Colon (tissue), 2 donors: ENCODE measurements at regions not wholly inside any gene's neighbourhood (a gene's known extent, or its start where the extent isn't known, plus 50 kb on each side); places are given as distances from the start of the nearest gene placed in this dataset.

ENCODE experiments used
- FAIRE-seq: peaks from 2 replicates; lab custom pipeline; 2012; peaks lifted over from hg19 to GRCh38; lab: Jason Lieb, UNC
- donor health status: control.
- donor health status: control.

DNA sequence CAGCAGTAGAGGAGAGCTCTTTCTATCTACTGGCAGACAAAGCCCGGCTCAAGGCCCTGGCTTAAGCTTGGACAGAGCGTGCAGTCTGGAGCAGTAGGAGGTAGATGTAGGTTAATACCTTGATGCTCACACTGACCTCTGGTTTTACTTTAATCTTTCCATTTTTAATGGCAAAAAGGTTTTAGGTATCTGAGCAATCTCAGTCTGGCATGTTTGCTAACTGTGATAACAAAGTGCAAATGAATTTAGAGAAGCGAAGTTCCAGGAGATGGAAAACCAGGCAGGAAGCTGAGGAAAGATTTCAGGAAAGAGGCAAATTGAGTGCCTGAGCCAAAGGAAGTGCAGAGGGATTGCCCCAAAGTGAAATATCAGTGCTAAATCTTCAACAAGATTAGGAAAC is 356.6 kb downstream of the FOXO1 start:
- no peak for FAIRE-seq

DNA sequence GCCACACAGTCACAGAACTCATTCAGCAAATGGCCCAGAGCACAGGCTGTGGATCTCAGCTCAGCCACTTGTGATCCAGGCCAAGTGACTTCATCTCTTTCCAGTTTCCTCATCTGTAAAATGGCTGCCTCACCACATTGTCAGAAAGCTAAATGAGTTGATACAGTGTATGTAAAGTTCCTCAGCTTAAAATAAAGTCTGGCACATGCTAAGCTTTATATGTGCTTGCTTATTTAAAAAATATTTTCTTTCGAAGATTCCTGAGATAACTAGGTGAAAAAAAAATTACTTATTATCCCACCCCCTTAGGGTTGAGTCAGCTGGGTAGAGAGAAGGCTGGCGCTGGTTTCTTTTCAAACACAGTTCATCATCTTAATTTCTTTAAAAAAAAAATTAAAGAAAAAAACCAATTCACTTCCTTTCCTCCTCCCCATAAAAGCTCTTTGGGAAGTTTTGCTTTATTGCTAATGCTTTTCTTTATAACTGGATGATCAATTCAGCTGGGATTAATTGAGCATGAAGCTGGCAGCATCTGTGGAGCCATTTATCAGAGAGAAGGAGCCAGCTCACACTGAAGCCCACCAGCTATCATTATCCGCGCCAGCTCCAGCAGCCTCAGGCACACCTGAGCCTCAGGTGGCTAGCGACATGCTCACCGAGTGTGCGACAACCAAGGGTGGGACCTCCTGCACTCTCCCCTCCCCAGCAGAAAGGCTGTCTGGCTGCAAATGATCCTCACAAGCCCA is 354.9 kb downstream of the FOXO1 start:
- no peak for FAIRE-seq

DNA sequence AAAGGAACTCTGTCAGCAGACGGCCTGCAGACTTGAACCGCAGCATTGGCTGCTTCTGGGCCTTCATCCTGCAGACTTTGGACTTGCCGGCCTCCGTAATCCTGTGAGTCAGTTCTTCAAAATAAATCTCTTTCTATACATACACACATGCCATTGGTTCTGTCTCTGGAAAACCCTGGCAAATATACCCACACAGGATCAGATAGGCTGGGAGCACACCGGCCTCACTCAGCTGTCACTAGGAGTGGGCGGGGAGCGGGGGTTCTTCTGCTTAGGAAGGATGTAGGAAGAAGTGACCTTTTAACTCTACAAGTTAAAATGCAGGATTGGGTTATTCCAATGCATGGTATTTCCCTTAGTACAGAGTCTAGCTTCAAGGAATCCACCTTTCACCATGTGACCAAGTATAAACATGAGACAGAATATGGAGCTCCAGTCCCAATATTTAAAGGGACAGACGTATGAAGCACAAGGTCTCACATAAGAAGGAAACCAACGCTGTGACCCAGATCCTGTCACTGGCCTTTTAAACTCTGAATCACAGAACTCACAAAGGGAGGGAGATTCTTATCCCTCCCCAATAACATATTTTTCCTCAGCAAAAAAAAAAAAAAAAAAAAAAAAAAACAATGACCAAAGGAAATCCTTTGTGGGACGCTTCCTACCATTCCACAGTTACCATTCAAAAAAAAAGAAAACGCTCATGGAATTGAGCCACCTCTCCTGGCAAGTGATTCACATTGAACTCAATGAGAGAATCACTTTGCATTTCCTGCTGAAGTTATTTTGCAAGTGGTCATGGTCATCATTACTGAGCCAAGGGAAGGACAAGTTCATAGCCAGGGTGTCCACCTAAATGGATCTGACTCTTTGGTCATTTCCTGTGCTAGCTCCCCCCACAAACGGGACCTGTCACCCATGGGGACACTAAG is 352.9 kb downstream of the FOXO1 start:
- FAIRE-seq: no peak

DNA sequence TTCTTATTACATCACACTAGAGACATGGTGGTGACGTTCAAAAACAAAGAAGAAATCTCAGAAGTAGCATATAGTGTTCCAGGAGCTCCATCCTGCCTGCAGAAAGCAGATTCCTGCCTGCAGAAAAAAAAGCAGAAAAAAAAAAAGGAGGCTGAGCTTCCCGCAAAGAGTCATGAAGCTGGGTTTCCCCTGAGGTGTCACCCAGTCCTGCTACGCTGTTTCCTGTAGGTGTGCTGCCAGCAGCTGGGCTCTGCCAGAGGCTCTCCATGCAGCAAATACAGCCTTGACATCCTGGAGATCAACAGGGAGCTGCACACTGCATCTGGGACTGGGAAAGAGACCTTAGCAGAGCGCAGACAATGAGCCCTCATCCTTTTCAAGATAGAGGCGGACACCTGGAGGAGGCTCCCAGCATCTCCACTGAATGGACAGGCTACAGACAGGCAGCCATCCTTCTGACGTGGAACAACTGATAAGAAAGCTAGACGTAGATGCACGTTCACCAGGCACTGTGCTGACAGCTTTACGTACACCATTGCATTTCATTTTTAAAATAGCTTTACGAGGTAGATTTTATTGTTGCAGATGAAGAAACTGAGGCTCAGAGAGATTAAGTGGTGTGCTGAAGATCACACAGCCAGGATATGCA is 350.9 kb downstream of the FOXO1 start:
- no peak for FAIRE-seq

DNA sequence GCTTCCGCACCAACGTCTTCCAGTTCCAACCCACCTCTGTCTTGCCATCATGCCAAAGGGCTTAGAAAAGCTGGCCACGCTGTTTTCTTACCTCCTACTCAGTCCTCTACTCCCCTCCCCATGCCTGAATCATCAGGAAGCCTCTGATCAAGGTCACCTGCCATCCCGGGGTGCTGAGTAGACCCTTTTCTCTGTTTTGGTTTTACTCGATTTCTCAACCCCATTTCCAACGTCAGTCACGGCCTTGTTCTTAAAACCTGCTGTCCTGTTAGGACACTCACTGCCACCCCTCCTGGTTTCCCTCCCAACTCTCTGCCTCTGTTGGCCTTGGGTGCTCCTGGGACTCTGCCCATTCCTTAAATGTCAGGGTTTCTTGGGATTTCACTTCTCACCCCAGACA is 350.1 kb downstream of the FOXO1 start:
- no peak for FAIRE-seq

DNA sequence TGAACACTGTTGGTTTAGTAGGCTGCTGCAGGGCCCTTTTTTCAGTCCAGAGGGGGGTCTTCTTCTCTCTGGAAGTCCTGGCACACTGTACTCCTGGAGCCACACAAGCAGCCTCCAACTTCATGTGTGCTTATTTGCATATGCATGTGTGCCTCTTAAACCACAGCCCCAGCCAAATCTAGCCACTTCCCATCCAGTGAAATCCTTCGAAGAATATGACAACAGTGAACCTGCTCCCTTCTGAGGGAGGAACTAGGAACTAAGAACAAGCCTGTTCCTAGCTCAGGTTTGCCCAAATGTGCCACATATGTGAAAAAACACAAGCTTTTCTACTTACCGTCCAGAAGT is 348.5 kb downstream of the FOXO1 start:
- FAIRE-seq: no peak

DNA sequence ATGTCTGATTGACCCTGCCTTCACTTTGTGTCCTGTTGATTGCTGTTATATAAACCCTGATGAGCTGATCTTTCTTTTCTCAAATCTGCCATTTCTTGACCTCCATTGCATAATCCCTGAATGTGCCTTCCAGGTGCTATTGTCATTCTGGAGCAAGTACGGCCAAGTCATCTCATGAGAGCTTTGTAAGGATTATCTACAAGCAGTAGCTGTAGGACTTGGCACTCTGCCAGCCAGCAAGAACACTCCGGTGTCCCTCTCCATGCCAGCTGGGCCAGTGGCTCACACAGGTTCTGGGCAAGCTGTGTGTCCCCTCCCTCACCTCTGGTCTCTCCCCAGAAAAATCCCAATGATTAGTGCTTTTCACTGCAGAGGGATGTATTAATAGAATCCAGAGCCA is 348.1 kb downstream of the FOXO1 start:
- FAIRE-seq: no peak

DNA sequence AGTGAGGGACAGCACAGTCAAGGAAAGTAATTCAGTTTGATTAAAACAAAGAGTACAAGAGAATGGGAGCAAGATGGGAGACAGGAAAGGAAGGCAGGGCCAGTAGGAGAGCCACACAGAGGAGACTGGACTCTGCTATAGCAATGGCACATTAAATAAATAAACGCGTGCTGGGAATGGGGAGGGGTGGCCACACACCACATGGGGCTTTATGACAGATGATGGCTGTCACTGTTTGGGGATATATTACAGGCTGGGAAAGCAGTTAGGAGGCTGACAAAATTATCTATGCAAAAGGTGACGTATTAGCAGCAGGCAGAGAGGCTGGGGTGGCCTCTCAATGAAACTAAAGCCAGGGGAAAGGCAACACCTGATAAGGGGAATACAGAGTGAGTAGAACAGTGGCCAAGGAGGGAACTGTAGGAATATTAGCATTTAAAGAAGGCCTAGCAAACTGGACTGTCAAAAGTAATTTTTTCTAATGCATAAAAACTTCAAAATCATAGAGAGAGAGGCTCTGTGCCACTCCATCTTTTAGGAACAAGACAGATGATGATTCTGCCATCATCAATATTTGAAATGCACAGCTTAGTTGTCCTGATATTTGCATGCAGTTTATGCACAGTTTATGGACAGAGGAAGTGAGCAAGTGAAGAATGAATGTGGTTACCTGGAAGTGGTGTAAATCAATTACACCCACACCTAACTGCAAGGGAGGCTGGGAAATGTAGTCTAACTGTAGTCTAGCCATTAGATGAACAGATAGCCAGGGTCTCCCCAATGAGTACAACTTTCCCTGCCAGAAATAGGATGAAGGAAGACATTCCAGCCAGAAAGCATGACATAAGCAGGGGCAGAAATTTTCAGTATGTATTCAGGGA is 346.5 kb downstream of the FOXO1 start:
- no peak for FAIRE-seq

DNA sequence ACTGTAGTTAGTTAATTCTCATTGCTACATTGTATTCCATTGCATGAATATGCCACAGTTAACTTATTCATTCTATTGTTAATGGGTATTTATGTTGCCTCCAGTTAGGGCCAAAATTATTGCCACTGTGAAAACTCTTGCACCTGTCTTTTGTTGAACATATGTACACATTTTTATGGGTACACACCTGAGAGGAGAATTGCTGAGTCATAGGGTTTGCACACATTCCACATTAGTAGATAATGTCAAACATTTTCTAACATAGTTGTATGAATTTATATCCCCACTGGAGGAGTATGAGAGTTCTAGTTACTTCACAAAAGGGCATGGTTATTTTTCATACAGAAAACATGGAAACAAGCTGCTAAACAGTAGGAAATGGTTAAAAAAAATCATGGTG is 338.4 kb downstream of the FOXO1 start:
- FAIRE-seq: no peak

DNA sequence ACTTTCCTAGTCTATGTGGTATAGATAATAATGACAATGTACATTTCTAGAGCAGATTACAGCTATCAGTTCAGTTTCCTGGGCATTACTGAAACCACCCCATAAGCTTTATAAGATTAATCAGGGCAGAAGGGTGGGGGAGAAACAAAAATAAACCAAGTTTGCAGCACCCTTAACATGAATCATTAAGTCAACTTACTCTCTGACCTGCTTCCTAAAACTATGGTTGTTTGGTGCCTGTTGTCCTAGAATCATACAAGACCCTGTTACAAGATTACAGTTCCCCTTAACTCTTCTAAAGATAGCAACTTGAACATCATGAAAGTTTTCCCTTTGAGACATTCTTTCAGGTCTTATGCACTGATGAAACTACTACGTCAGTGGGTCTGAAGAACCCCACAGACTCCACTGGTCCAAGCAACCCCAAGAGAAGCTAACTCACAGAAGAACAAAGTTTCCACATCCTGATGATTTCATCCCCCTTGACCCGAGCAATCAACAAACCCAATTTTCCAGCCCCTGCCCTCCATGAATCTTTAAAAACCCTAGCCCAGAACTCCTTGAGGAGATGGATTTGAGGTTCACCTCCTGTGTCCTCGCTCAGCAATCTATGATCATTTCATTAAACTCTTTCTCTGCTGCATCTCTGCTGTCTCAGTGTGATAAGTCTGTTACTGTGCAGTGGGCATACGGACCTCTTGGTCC is 336.5 kb downstream of the FOXO1 start:
- no peak for FAIRE-seq

DNA sequence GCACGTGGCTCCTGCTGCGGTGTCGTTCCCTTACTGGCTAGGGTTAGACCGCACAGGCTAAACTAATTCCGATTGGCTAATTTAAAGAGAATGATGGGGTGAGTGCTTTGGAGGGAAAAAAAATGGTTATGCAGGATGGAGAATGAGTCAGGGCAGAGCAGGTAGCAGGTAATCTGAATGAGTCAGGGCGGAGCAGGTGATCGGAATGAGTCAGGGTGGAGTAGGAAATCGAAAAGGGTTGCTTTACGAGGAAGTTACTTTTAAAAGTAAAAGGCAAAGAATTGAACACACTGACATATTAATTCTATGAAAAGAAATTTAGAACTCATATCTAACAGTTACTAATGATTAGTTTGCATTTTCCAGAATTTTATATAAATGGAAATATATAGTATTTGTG is 335.5 kb downstream of the FOXO1 start:
- FAIRE-seq: no peak

DNA sequence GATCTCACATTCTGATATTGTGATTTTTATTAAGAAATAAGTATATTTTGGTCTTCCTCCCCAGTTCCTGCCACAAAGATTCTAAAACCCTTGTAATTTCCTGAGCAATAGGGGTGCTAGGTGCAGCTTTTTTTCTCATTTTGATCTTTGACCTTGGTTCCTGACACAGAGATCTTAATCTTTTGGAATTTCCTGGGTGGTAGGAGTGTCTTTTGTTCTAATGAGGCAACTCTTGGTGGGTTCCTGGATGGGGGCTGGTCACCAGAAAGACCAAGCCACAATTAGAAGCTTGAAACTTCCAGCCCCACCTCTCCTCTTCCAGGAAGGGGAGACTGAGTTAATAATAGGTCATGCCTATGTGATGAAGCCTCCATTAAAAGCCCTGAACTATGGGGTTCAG is 334.6 kb downstream of the FOXO1 start:
- no peak for FAIRE-seq

DNA sequence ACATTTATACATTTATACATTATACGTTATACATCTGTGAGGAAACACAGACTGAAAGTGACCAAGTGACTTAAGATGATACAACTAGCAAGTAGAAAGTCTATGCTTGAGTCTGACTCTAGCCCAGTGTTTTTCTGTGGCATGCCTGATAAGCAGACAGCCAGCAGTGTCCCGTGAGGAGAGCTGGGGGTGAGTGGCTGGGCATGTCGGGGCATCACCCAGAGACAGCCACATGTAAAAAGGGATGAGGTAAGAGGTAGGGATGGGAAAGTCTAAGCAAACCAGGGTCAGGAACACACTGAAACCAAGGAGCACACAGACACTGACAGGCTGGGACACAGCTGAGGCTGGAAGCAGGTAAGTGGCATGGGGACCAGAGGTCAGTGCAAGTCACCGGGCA is 333.2 kb downstream of the FOXO1 start:
- no peak for FAIRE-seq

DNA sequence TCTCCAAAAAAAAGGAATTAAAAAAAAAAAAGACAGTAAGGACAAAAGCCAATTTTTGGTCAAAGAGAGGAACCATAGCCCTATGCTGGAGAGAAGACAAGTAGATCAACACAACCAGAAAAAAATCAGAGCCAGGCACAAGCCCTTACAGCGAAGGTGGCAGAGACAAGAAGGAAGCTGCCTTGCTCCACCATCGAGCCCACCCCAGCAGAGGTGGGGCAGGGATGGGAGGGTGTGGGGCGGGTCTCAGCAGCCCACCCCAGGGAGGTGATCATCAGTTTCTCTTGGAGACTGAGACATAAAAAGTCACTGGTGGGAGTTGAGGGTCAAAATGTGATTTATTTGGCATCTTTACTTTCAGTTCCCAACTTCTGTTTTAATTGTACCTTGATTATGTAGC is 332.4 kb downstream of the FOXO1 start:
- FAIRE-seq: no peak

DNA sequence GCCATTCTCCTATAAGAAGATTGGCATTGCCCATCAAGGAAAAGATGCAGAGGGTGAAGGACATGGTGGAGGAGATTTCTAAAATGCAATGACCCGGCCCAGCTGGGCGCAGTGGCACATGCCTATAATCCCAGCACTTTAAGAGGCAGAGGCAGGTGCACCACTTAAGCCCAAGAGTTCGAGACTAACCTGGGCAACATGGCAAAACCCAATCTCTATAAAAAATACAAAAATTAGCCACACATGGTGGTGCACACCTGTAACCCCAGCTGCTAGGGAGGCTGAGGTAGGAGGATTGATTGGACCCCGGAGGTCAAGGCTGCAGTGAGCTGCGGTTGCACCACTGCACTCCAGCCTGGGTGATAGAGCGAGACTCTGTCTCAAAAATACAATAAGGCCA is 331.8 kb downstream of the FOXO1 start:
- FAIRE-seq: no peak

DNA sequence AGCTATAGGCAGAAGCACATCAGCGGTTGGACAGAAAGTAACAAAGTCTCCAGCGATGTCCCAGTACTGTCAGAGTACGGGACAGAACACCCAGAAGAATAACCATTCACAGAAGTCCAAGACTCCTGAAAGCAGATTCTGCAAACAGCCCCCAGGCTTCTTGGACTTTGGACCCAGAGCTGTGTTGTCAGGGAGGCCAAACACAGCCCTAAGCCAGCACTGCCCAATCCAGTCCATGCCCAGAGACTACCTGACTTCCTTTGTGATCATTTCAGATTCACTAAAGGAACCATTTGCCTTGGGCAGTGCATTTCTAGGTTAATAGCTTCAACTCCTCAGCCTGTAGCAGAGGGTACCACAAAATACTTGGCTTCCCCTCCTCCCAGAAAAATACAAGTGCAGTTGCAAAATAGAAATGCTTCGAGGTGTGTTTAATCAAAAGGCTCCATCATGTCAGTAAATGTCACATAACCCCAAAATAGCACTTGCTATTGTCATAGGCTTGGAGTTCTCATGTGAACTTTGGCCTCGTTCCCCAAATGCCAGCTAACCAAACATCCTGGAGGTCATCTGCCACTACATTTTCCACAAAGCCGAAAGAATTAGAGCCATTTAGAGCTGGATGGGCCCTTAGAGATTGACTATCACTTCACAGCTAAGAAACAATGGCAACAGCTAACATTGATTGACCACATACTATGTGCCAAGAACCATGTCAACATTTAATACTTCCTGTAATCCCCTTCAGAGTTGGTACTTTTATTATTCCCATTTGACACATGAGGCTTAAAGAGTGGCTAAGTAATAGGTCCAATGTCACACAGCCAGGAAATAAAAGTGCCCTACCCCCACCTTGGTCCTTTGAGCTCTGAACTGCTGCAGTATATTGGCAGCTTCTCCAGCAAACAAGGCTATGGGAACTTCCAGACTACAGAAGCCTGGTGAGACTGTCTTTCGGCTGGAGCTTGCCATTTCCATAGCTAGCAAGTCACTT is 329.9 kb downstream of the FOXO1 start:
- FAIRE-seq: no peak

DNA sequence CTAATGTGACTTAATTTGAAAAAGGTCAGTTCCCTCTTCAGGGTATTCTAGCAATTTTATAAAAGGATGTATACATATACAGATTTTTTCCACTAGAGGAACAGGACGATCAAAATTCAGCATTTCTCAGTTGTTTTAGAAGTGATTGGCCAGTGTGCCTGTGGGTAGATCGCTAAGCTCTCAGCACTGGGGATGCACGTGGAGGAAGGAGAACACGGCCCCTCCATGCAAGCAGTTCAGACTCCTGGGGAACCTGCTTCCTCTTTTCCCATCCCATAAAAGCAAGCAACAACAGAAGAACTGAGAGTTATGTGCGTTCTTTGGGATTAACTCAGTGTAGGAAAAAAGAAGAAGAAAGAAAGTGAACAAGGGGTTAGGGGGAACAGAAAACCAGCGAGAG is 328.8 kb downstream of the FOXO1 start:
- no peak for FAIRE-seq

DNA sequence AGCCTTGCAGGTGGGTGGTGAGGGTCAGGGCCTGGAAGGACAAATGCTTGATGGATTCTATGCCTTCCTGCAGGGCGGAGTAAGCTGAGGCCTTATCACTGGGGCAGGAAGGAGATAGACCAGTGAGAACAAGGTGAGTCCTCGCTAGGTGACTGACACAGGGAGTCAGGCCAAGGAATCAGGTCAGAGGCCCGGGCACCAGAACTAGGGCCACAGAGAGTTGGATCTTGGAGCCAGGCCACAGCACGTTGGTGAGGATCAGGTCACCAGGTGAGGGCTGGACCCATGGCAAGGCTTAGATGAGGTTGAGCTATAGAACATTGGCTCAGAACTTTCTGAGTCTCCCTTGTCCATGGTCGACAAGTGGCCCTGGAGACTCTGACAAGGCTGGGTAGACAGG is 328.2 kb downstream of the FOXO1 start:
- FAIRE-seq: no peak

DNA sequence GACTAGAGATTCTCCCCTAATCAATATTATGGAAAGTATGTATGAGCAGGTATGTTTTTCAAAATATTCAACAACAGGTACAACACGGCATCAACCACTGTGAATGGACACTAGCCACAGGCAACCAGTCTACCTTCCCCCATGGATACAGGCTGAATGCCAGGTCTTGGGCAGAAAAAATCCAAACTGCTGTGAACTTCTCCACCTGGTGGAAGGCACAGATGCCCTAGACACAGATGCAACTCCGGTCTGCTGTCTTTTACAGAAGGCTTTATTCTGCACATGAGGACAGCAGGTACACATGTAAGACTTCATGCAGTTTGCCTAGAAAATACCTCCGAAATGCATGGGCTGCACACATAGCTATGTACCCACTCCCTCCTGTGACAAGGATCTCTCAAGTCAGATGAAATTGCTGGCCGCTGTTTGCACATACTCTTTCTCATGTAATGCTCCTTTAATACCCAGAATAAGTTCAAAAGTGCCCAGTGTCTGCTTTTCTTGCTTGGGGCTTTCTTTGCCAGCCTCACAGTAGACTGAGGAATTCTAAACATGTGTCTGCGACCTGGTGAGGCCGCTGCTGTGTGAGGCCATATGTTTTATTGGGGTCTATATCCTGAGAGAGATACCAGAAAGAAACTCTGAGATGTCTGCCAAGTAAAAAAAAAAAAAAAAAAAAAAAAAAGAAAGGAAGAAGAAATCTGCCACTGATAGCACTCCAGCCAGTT is 325.9 kb downstream of the FOXO1 start:
- FAIRE-seq: no peak

DNA sequence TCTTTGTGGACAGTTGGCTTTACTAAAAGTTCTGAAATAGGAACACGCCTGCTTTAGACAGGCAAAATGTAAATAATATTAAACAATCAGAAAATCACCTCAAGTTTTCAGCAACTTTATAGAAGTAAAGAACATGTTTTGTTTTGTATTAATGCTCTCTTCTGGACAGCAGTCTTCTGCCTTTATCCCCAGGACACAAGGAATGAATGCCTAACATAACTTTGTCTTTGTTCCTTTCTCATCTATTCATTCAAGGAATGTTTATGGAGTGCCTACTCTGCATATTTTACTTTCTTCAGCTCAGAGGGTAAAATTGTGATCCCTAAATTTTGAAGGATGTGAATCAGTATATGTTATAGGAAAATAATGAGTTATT is 325.4 kb downstream of the FOXO1 start:
- no peak for FAIRE-seq
